RCC 7860 (cell line): ENCODE measurements at regions not wholly inside any gene's neighbourhood (a gene's known extent, or its start where the extent isn't known, plus 50 kb on each side); places are given as distances from the start of the nearest gene placed in this dataset.
A peak's percentile ranks its signal among the peaks of the same experiment; 100 is the strongest.

Experiments used
- DNase-seq: peaks from one replicate; pipeline ENCODE4 v3.0.0-alpha.2; 2015; ENCODE audit warnings: low spot score
- FAIRE-seq: peaks from 2 replicates; lab custom pipeline; 2012; peaks lifted over from hg19 to GRCh38; lab: Jason Lieb, UNC

DNA sequence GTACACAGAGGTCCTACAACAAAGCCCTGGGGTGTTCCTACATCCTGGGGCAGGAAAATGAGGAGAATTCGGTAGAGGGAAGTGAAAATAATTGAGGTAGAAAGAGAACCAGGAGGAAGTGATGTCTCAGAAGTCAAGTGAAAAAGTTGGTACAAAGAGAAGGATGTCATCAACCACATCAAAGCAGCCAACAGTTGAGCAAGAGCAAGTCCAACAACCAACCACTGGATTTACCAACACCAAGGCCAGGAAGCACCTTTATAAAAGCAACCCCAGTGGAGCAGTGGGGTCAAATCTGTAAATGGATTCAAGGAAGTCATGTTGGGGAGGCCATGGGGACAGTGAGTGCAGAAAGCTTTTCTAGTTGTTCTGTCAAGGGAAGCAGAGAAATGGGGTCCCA is 360.4 kb downstream of the ZNF516 start:
- FAIRE-seq: no peak
- DNase-seq: no peak

DNA sequence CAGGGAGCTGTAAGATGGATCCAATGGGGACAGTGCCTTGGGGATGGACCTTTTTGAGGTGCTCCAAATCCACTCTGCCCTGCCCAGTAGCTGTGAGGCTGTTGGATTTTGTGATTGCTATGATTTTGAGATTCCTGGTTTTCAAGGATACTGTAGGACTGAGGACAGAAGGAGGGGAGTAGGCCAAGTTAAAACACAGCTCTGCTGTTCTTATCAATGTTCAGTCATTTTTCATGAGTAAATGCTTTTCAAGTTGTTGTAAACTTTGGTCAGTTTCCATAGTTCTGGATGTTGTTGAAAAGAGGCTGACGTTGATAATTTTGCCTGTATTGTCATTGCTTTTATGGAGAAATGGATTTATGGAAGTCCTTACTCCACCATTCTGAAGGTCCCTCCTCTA is 361.2 kb downstream of the ZNF516 start:
- FAIRE-seq (no peak), DNase-seq (no peak)

DNA sequence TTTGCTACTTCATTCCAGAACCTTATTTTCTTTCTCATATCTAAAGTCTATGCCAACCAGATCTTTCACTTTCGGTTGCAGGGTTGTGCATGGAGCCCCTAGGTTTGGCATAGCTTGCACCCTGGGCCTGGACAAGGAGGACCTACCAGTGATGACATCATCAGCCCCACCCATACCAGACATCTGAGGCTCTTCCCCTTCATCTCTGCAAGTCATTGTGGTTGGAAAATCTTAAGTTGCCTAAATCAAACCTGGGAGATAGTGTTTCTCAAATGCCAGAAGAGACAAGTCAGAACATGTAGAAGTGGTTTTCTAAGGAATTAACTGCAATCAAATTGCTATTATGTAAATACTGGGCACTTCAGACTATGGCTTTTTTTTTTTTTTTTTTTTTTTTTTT is 363.3 kb downstream of the ZNF516 start:
- no peak for DNase-seq
- no peak for FAIRE-seq

DNA sequence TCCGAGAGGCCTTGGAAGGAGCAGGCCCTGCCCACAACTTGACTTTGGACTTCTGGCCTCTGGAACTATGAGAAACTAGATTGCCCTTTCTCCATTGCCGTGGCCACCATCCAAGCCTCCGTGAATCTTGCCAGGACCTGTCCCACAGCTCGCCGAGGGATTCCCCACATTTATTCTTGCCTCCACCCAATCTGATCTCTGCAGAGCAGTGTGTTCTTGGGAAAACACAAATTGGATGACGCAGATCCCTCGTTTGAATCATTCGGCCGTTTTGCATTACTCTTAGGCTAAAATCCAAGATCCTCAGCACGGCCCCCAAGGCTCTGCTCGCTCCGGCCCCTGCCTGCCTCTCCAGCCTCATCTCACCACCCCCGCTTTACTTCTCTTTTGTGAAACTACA is 364.2 kb downstream of the ZNF516 start:
- no peak for DNase-seq

DNA sequence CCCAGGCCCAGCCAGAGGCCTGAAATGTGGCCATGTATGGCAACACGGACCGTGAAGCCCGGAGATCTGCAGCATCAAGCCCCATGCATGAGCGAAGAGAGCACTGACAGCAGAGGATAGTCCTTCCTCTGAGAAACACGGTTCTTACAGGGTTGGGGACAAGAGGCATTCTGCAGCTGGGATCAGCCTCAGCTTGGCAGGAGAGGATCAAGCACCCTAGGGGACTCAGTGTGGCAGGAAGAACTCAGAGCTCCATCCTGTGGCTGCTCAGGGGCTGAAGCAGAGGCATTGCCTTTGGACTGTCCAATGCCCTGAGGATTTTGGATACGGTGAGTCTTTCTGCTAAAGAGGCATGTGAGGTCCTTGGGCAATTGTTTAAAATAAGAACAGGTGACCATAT is 368.7 kb downstream of the ZNF516 start:
- no peak for FAIRE-seq
- DNase-seq: no peak

More for the DNA sequence above, 364.2 kb downstream of the ZNF516 start:
- no peak for FAIRE-seq

DNA sequence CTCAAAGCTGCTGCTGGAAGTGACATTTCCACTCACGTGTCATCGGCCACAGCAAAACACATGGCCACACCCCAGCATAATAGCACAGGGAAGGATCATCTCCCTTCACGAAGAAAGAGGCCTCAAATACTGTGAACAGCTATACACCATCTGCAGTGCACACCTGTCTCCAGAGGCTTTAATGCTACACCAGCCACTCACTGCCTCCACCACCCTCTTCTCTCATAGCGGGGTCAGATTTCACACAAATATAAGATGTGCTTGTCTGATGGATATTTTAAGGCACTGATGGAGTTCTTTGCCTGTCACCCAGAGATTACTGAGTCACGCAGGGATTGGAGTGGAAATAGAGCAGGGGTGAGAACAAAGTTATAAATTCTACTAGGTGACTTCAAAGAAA is 374.0 kb downstream of the ZNF516 start:
- no peak for FAIRE-seq
- no peak for DNase-seq

DNA sequence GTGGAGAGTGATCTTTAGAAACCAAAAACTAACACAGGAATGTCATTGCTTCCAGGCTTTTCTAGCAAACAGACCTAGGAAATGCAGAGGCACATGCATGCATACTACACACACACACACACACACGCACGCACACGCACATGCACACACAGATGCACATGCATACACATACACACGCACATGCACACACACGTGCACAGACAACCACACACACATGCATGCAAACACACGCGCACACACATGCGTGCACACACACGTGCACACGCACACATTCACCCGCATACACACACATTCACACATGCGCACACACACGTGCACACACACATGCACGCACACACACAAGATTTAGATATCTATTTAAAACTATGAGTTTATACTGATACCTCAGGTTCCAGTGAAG is 379.5 kb downstream of the ZNF516 start:
- no peak for FAIRE-seq
- DNase-seq: no peak

DNA sequence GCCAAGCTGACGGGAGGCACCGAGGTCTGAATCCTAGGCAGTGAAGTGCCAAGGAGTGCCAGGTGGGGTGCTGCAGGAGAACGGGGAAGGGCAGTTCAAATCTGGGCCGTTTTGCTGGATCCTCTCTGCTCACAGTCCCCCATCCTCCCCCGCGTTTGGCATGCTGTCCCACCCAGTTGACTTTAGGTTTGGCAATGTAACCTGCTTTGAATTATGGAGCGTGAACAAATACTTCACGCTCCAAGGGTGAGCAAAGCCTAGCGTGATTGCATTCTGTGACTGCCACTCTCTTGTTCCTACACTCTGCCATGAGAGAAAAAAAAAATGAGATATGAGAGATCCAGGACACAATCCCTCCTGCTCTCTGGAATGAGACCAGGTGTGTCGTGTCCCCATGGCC is 381.9 kb downstream of the ZNF516 start:
- no peak for FAIRE-seq

DNA sequence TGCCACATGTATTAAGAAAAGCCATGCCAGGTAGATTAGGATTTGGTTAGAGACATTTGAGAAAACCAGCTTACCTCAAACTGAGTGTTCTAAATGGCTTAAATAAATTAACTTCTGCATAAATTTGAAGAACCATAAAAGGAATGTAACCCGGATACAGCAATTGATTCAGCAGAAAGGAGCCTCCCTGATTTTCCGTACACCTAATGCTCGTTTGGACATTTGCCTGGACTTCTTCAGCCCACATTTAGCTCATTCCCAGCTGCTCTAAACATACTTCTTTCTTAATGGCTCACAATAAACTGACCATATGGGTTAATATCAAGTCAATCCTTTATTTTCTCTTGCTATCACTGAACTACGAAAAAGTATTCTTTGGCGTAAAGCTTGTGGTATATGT is 392.4 kb downstream of the ZNF516 start:
- DNase-seq (no peak), FAIRE-seq (no peak)

More for the DNA sequence above, 381.9 kb downstream of the ZNF516 start:
- DNase-seq: no peak

DNA sequence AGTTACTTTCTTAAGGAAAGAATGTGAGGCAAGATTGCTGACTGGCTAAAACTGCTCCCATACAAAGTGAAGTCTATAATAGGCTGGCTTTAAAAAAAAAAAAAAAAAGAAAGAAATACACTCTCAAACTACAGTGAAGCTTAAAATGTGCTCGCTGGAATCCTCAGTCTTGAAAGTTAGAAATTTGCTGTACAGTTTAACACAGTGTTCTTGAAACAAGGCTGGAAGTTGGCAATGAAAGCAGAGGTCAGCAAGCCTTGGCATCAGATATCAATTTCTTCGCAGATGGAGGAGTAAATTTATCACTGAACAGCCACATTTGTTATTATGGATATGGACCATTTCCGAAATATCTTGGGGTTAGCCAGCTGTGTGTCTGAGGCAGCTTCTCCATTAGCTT is 392.9 kb downstream of the ZNF516 start:
- FAIRE-seq (no peak), DNase-seq (no peak)

DNA sequence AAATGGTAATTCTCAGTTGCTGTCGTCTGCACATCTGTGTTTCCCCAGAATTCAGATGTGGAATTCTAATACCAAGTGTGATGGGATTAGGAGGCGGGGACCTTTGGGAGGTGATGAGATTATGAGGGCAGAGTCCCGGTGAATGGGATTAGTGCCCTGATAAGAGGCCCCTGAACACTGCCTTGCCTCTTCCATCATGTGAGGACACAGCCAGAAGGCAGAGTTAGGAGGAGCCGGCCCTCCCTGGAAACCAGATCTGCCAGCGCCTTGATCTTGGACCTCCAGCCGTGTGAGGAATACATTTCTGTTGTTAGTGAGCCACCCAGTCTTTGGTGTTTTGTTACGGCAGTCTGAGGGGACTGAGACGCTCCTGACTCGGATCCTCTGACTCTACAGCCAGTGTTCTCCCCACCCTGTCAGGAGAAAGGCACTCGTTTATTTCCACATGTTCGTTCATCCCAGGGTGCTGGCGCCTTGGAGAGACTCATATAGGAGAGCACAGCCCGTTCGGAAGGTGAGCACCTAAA is 395.0 kb downstream of the ZNF516 start:
- DNase-seq (no peak), FAIRE-seq (no peak)

DNA sequence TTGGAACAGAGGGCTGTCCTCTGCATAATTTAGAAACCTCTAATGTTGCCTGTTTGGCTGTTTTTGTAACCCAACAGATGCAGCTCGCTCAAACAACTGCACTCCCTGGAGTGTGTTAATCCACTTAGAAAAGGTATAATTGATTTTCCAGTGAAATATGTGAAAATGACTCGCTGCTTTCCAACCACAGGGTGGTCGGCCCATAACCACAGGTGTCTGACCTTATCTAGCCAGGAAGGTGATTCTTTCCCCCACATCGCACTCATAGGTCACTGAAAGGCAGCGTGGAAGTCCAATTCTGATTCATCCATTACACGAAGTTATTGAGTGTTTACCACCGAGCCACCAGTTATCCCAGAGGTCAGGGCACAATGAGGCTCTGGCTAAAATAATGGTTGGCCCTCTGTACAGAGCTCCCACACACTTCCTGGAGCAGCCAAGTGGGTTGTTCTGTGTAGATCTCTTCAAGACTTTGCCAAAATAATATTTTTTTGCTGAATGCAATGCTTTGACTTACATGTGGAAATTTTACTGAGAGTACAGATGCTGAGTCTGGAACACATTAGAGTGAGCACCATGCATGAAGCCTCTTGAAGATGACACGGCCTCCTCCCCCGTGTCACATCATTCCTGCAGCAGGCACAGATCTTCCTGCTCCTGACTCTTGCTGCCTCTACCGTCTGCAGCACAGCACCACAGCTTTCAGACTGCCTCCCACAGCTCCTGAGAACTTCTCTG is 396.2 kb downstream of the ZNF516 start:
- FAIRE-seq: no peak
- no peak for DNase-seq

DNA sequence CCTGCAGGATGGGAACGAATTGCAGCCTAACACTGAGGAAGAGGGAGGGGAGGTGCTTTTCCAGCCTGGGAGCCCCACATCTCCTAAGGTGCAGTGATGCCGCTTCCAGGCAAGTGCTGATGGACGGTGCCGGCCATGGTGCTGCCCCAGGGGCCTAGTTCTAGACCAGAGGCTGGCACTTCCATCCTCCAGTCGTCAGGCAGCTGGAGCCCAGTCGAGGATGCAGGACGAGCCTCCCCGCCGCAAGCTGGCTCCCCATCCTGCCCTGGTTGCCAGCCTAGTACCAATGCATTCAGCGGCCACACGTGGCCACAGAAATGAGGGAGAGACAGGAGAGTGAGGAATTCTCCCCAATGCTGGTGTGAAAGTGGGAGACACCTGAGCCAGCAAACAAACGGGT is 413.5 kb downstream of the ZNF516 start:
- FAIRE-seq (no peak), DNase-seq (no peak)

DNA sequence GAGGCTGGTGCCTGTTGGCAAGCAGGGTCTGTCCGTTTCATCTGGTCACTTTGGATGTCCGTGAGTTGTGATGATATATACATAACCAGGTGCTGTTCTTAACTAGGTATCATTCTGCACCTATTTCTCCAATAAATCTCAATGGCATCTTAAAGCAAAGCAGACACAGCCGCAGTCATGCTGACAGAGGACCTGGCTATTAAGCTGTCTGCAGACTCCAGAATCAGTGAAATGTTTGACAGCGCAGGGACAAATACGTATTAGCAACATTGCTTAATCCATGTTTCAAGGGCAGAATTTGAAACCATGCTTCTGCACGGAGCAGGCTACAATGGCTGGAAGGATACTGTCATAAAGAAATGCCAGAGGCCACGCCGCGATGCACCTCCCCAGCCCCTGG is 414.6 kb downstream of the ZNF516 start:
- DNase-seq: no peak
- no peak for FAIRE-seq

DNA sequence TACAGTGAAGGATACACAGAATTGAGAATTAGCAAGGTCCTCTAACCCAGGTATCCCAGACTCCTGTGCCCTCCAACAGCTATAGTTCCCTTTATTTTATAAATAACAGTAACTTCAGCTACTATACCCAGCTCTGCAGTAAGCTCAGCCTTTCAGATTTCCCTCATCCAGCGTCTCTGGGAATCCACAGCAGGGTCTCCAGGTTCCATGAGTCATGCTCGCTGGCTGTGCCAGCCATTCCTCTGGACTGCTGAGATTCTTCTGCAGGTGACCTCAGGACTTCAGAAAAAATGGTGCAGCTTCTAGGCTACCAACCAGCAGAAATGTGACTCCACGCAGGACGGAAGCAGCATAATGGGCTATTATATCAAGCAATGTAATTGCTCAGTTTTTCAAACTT is 419.3 kb downstream of the ZNF516 start:
- DNase-seq: no peak

DNA sequence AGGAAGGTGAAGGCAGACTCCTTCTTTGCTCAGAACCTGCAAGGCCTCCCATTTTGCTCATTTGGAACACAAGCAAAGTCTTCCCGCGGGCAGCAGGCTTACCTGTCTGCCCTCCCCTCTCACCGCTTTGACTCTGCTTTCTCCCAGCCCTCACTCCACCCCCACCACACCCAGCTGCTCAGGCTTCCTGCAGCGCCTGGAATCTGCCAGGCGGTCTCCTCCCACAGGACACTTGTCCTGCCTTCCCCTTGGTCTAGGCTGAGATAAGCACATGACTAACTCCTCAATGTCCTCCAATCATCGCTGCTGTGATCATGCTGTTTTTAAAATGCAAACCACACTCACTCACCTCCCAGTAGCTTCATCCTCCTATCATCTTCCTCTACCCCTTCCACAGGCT is 430.0 kb downstream of the ZNF516 start:
- DNase-seq (peak; percentile 5), FAIRE-seq (no peak)

More for the DNA sequence above, 419.3 kb downstream of the ZNF516 start:
- FAIRE-seq: no peak

DNA sequence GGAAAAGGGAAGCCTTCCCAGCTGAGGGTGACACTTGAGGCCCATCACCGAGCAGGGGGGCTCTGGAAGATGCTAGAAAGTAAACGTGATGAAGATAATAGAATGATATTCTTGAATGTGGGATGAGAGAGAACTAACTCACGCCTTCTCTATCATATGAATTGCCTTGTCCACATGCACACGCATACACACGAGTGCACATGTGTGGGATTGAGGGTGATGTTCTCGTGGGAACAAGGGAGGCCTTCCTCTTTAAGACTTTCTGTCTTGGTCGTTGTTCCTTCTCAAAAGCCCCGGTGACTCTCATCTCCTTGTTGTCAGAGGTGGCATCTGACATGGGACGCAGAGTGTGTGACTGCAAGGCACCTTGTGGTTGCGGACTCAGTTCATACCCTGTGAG is 436.9 kb downstream of the ZNF516 start:
- DNase-seq (no peak), FAIRE-seq (no peak)

DNA sequence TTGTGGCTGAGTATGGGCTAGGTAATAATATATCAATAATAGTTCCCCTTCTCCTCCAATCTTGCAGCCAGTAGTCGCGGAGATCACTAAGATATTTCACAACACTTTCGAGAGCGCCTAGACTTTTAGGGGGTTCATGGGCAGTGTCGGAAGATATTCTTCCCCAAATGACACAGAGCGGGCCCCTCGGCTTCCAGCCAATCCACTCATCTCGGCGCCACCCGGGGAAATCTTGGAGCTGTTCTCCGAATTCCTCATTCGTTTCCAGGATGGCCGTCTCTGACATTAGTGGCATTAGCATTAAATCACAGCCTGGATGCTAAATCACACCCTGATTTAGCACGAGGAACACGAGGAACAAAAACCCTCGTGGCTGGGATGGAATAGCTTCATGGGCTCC is 437.7 kb downstream of the ZNF516 start:
- FAIRE-seq: no peak
- DNase-seq: no peak

DNA sequence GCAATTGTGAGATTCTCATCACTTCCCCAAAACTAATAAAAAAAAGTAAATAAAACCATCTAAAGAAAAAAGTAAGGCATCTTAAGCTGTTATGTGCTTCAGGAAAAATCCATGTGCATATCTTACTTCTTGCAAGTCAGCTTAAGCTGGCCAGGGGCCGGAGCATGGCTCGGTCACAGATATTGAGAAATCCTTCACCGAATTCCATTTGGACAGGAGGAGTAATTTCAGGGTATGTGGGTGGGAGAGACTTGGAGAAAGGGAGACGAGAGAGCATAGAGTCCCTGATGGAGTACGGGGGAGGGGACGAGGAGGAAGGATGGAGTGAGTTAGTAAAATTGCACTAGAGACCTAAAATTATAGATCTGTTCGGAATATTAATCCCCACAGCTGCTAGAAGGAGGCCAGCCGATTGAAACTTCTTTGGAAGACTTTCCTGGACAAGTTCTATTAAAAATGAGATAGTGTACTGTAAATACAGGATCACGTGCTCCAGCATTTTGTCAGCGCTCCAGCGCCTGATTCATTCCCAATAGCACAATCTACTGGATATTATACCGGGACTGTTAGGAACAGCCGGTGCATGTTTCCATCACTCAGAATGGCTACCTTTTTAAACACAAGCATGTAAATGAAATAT is 438.5 kb downstream of the ZNF516 start:
- DNase-seq (no peak), FAIRE-seq (no peak)

DNA sequence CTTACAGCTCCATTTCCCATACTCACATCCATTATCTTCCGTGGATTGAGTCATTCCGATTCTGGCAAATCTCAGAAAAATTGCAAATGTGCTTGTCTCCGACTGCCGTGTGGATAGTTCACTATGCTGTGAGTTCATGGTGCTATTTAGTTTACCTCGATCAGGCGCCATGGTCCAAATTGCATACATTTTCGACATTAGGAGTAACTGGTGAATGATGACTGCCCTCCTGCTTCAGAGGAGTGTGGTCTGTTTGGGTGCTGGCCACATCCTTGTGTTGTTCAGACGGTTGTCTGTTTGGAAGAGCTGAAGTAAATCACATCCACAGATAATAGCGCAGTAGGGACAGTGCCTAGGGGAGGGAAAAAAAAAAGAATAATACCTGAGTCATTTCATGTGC is 439.5 kb downstream of the ZNF516 start:
- DNase-seq (no peak), FAIRE-seq (no peak)

DNA sequence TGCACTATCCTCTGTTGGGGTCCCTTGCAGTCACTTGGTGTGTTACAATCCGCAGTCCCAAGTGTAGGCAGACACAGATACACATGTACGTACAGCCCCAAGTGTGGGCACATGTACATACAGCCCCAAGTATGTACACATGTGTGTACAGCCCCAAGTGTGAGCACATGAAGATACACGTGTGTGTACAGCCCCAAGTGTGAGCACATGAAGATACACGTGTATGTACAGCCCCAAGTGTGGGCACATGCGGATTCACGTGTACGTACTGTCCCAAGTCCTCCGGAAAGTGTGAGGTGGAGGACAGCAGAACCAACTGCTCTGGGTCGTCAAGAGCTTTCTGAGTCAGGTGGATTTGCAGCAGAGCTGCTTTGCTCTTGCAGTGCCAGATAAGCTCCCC is 440.0 kb downstream of the ZNF516 start:
- DNase-seq: no peak
- FAIRE-seq: no peak

DNA sequence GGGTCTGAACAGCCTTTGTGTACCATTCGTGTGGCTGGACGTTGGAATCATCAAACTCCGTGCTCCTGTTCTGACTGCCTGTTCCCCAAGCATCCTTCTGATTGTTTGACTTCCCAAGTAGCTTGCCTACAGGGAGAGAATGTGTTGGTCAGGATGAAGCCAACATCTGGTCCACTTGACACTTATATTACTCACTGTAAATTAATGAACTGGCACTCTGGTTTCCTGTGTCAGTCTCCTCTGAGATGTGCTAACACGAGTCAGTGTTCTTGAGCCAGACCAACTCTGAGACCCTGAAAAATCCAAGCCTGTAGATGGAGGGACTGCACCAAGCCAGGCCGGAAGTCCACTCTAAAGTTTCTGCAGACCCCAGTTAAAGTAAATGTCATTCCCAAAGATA is 440.9 kb downstream of the ZNF516 start:
- DNase-seq: no peak

DNA sequence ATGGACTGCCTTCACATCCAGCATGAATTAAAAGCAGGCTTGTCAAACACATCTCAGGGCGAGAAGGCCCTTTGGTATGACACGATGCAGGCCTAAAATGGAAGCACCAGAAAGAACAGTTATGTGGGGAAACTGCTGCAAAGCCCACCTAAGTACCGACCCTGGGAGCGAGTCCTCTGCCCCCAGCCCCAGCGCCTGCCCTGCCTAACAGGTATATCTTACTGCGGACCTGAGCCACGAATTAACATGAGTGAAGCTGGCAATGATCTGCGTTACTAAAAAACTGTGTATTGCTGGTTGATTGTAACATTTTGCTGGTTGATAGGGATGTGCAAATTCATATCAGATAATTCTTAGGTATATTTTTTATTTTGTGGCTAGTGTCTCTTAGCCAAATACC is 441.5 kb downstream of the ZNF516 start:
- no peak for FAIRE-seq

More for the DNA sequence above, 440.9 kb downstream of the ZNF516 start:
- FAIRE-seq: no peak

More for the DNA sequence above, 441.5 kb downstream of the ZNF516 start:
- DNase-seq: no peak
